NCI-H774 (cell line): ENCODE measurements at regions not wholly inside any gene's neighbourhood (a gene's known extent, or its start where the extent isn't known, plus 50 kb on each side); places are given as distances from the start of the nearest gene placed in this dataset.

Experiments used
- DNase-seq: peaks from one replicate; lab custom pipeline; 2025; lab: John Stamatoyannopoulos, UW

- DNase-seq = no peak
Observed at GRCh38 chr12:123100882-123101281, 50.0 kb downstream of the PITPNM2 start.

GRCh38 chr12:123100450-123100849 lies 50.4 kb downstream of the PITPNM2 start:
- DNase-seq = no peak

GRCh38 chr12:123099560-123100192 lies 51.2 kb downstream of the PITPNM2 start:
- no peak for DNase-seq

GRCh38 chr12:123098780-123099179 lies 52.1 kb downstream of the PITPNM2 start:
- DNase-seq = no peak

- DNase-seq = no peak
Observed at GRCh38 chr12:123097561-123098084, 53.3 kb downstream of the PITPNM2 start.

- no peak for DNase-seq
Observed at GRCh38 chr12:123096741-123097140, 54.1 kb downstream of the PITPNM2 start.

GRCh38 chr12:123096182-123096581 lies 54.7 kb downstream of the PITPNM2 start:
- no peak for DNase-seq

- DNase-seq = no peak
Observed at GRCh38 chr12:123095078-123095881, 55.6 kb downstream of the PITPNM2 start.

- DNase-seq = no peak
Observed at GRCh38 chr12:123094349-123095077, 56.4 kb downstream of the PITPNM2 start.

GRCh38 chr12:123092866-123093265 lies 58.0 kb downstream of the PITPNM2 start:
- DNase-seq = no peak

- no peak for DNase-seq
Observed at GRCh38 chr12:123091230-123092150, 59.4 kb downstream of the PITPNM2 start.

- DNase-seq = no peak
Observed at GRCh38 chr12:123089631-123090353, 61.1 kb downstream of the PITPNM2 start.

GRCh38 chr12:123089140-123089539 lies 61.8 kb downstream of the PITPNM2 start:
- DNase-seq = no peak

GRCh38 chr12:123085730-123086487 lies 65.0 kb downstream of the PITPNM2 start:
- DNase-seq = no peak

GRCh38 chr12:123085066-123085465 lies 65.8 kb downstream of the PITPNM2 start:
- no peak for DNase-seq

GRCh38 chr12:123083661-123084571 lies 67.0 kb downstream of the PITPNM2 start:
- DNase-seq = no peak

- no peak for DNase-seq
Observed at GRCh38 chr12:123080634-123081033, 70.3 kb downstream of the PITPNM2 start.

GRCh38 chr12:123078531-123079155 lies 72.2 kb downstream of the PITPNM2 start:
- DNase-seq = no peak

GRCh38 chr12:123078120-123078465 lies 72.8 kb downstream of the PITPNM2 start:
- DNase-seq = no peak
